Karpas-422 (cell line): ENCODE measurements at regions not wholly inside any gene's neighbourhood (a gene's known extent, or its start where the extent isn't known, plus 50 kb on each side); places are given as distances from the start of the nearest gene placed in this dataset.
A peak's percentile ranks its signal among the peaks of the same experiment; 100 is the strongest.

ENCODE experiments used
- DNase-seq: peaks from one replicate; pipeline ENCODE4 v3.0.0-alpha.2; 2015
- H2AFZ ChIP-seq: fragments of 200-600 bp; sonication (generic); 2 replicates; pipeline ENCODE4 v1.6.1; 2014; ENCODE audit warnings: antibody characterized with exemption, low read length, mixed read lengths
- H3K27ac ChIP-seq: fragments of 200-600 bp; sonication (generic); 2 replicates; pipeline ENCODE4 v1.5.1; 2014; ENCODE audit warnings: mild to moderate bottlenecking, low read length, moderate library complexity
- H3K27me3 ChIP-seq: fragments of 200-600 bp; sonication (generic); 2 replicates; pipeline ENCODE4 v1.6.1; 2014; ENCODE audit warnings: low read length, mixed read lengths
- H3K36me3 ChIP-seq: fragments of 200-600 bp; sonication (generic); 2 replicates; pipeline ENCODE4 v1.6.1; 2014; ENCODE audit warnings: low read length, mixed read lengths; ENCODE audit not compliant: insufficient read depth
- H3K4me1 ChIP-seq: fragments of 200-600 bp; sonication (generic); 2 replicates; pipeline ENCODE4 v1.6.1; 2014; ENCODE audit warnings: mild to moderate bottlenecking, low read length, mixed read lengths
- H3K4me2 ChIP-seq: fragments of 200-600 bp; sonication (generic); 2 replicates; pipeline ENCODE4 v1.6.1; 2014; ENCODE audit warnings: low read length, low read depth, mild to moderate bottlenecking; ENCODE audit not compliant: poor library complexity, severe bottlenecking
- H3K4me3 ChIP-seq: fragments of 200-600 bp; sonication (generic); 2 replicates; pipeline ENCODE4 v1.5.1; 2014; ENCODE audit warnings: mild to moderate bottlenecking, antibody characterized with exemption, low read length, mixed read lengths
- H3K79me2 ChIP-seq: fragments of 200-600 bp; sonication (generic); 2 replicates; pipeline ENCODE4 v1.6.1; 2014; ENCODE audit warnings: mild to moderate bottlenecking, low read length, mixed read lengths
- H3K9ac ChIP-seq: fragments of 200-600 bp; sonication (generic); 2 replicates; pipeline ENCODE4 v1.6.0; 2014; ENCODE audit warnings: low read length
- H3K9me2 ChIP-seq: fragments of 200-600 bp; sonication (generic), shearing (Covaris generic); replicated peaks from 2 replicates; pipeline ENCODE4 v1.6.0; 2014; ENCODE audit warnings: mild to moderate bottlenecking, low read length, moderate library complexity; ENCODE audit not compliant: insufficient read depth
- H3K9me3 ChIP-seq: fragments of 300-700, 200-600 bp; sonication (generic); 2 replicates; pipeline ENCODE4 v1.6.1; 2014; ENCODE audit warnings: low read length, mixed read lengths
- H4K20me1 ChIP-seq: fragments of 200-600 bp; sonication (generic); 2 replicates; pipeline ENCODE4 v1.6.1; 2014; ENCODE audit warnings: mild to moderate bottlenecking, antibody characterized with exemption, low read length, low read depth; ENCODE audit not compliant: insufficient read depth

DNA sequence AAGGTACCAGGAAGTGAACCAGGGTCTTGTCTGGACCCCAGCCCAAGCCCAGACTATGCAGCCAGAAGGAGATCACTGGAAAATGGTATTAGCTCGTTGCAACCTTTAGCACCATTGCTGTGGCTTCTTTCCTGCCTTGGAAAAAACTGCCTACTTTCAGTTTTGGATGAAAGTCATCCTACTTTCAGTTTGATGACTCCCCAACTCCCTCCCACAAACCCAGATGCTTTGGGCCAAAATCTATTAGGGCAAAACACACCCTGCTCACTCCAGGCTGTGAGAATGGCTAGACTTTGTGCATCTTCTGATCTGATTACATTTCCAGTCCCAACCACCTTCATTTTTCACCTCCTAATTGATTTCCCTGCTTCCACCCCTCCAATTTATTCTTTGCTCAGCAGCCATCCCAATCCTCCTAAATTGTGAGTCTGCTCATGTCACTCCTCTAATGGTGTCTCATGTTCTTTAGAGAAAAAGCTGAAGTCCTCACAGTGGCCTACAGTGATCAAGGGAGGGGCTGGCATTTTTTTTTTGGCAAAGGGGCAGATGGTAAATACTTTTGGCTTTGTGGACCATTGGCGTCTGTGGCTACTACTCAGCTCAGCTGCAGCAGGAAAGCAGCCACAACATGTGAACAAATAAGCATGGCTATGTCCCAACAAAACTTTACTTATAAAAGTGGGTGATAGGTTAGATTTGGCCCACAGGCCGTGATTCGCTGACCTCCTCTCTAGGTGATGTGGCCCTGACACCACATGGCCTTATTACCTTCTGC, 368.7 kb downstream of the SLC4A3 start:
- Histone ChIP-seq H3K4me2 (no peak overlapping the region), H3K79me2 (no peaks in the 10 kb centered on the region), H3K36me3 (no peaks in the 10 kb centered on the region), H2AFZ (no peak overlapping the region), H3K9me2 (no peaks in the 10 kb centered on the region), H3K9ac (no peak overlapping the region), H3K27ac (no peak overlapping the region), H4K20me1 (no peaks in the 10 kb centered on the region), H3K4me3 (no peak overlapping the region), H3K9me3 (no peaks in the 10 kb centered on the region), H3K4me1 (peaks cover 19% of the 10 kb centered on the region), H3K27me3 (no peaks in the 10 kb centered on the region)
- DNase-seq, result no peak

DNA sequence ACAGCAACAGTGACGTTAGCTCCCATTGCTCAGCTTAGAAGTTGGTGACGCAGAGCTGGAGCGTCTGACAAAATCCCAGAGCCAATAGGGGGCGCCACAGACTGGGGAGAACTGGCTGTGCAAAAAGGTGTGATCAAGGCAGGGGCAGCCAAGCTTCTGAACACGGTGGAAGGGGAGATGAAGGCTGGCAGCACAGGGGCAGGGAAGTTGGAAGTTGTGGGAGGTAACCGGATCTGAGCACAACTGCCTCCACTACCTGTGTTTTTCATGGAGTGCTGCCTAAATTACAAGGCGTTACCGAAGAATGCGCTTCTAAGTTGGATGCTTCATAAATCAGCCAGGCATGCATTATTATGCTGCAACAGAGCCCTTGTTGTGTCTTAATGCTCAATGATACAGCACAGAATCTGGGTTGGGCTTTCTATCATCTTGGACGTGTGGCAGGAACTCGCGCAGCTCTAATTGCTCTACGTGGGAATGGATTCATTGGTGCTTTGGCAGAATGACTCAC, 370.0 kb downstream of the SLC4A3 start:
- Histone ChIP-seq H3K4me1 (peaks cover 10% of the 10 kb centered on the region), H3K36me3 (no peaks in the 10 kb centered on the region), H3K79me2 (no peaks in the 10 kb centered on the region), H3K9me3 (no peaks in the 10 kb centered on the region), H3K9me2 (no peaks in the 10 kb centered on the region), H4K20me1 (no peaks in the 10 kb centered on the region), H3K27me3 (no peaks in the 10 kb centered on the region), H3K27ac (no peak overlapping the region), H3K4me2 (no peak overlapping the region), H3K9ac (no peak overlapping the region), H3K4me3 (no peak overlapping the region), H2AFZ (no peak overlapping the region)
- DNase-seq, result peak; percentile 88

DNA sequence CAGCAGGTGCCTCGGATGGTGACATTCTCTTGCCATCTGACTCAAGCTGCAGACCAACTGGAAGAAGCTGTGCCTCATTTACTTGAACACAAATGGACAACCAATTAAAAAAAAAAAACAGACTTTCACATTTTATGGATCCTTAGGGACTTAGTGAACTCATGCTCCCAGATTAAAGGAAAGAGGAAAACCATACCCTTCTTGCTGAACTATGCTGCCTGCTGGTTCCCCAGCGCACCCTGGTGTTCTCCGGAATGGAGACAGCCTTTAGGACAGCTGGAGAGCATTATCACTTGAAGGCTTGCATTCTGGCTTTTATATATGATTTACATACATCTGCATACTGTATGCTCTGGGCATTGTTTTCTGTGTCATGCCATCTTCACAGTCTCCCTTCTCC, 370.7 kb downstream of the SLC4A3 start:
- no peak for DNase-seq
- H3K27ac ChIP-seq, result no peak overlapping the region
- H3K27me3 ChIP-seq, result no peaks in the 10 kb centered on the region
- H3K9me3 ChIP-seq, result no peaks in the 10 kb centered on the region
- peaks cover 3% of the 10 kb centered on the region for H3K4me1 ChIP-seq
- H3K4me2 ChIP-seq, result no peak overlapping the region
- H3K9ac ChIP-seq, result no peak overlapping the region
- H3K79me2 ChIP-seq, result no peaks in the 10 kb centered on the region
- no peak overlapping the region for H2AFZ ChIP-seq
- no peak overlapping the region for H3K4me3 ChIP-seq
- no peaks in the 10 kb centered on the region for H3K36me3 ChIP-seq
- no peaks in the 10 kb centered on the region for H3K9me2 ChIP-seq
- H4K20me1 ChIP-seq, result no peaks in the 10 kb centered on the region

DNA sequence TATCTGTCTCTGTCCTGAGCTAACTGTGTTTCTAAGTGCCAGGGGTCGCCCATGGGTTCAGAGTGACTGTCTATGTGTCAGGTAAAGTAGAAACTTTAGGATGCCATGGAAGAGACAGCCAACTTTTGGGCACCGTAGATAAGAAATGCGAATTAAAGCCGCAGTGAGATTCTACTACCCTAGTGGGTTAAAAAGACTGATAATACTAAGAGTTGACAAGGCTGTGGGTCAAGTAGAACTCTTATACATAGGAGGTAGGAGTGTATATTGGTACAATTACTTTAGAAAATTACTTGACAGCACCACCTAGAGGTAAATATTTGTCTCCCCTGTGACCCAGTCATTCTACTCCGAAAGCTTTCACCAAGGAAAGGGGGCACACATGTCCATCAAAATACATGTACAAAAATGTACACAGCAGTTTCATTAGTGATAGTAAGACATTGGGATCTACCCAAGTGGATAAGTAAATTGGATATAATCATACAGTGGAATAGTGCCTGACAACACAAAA, 371.3 kb downstream of the SLC4A3 start:
- H3K27me3 ChIP-seq, result no peaks in the 10 kb centered on the region
- no peak overlapping the region for H3K27ac ChIP-seq
- no peaks in the 10 kb centered on the region for H3K36me3 ChIP-seq
- no peak overlapping the region for H3K4me3 ChIP-seq
- DNase-seq, result peak; percentile 51
- H3K9me3 ChIP-seq, result no peaks in the 10 kb centered on the region
- H3K4me1 ChIP-seq, result no peaks in the 10 kb centered on the region
- no peak overlapping the region for H3K4me2 ChIP-seq
- no peaks in the 10 kb centered on the region for H3K9me2 ChIP-seq
- no peaks in the 10 kb centered on the region for H3K79me2 ChIP-seq
- no peaks in the 10 kb centered on the region for H4K20me1 ChIP-seq
- no peak overlapping the region for H3K9ac ChIP-seq
- H2AFZ ChIP-seq, result no peak overlapping the region

DNA sequence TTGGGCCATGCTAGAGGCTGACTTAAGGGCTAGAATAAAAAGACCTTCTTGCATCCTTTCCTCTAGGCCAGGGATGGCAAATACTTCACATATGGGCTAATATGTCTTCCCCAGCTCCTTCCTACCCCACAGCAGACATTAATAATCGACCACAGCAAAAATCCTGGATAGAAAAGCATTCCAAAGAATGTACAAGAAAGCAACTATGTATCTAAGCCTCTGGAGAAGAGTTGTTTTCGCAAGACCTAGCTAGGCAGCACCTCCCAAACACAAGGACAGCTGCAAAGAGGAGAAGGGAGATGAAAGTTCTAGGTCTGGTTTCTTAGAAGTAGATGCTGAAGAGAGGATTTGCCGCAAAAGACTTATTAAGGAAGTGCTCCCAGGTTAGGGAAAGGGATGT, 372.6 kb downstream of the SLC4A3 start:
- no peaks in the 10 kb centered on the region for H3K9me3 ChIP-seq
- H4K20me1 ChIP-seq, result no peaks in the 10 kb centered on the region
- no peak overlapping the region for H3K4me2 ChIP-seq
- no peaks in the 10 kb centered on the region for H3K36me3 ChIP-seq
- no peak overlapping the region for H3K9ac ChIP-seq
- no peak overlapping the region for H3K4me3 ChIP-seq
- H3K27ac ChIP-seq, result no peak overlapping the region
- no peak overlapping the region for H2AFZ ChIP-seq
- no peaks in the 10 kb centered on the region for H3K9me2 ChIP-seq
- no peaks in the 10 kb centered on the region for H3K79me2 ChIP-seq
- no peak for DNase-seq
- no peaks in the 10 kb centered on the region for H3K27me3 ChIP-seq
- H3K4me1 ChIP-seq, result no peaks in the 10 kb centered on the region

DNA sequence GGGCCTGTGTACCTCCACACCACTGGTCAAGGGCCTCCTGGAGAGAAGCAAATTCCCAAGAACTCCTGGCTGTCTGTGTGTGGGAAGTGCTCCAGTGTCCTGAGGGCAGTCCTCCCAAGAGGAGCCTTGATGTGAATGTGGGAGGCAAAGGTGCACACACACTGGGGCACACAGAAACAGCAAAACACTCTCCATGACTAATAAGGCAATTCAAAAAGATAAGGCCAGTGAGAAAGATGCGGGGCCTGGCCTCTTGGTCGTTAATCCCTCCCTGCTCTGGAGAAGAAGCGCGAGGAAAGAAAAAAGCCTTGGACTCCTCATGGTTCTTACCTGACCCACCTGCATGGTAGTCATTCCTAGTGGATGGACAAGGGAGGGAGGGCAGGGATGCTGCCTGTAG, 373.2 kb downstream of the SLC4A3 start:
- H4K20me1 ChIP-seq, result no peaks in the 10 kb centered on the region
- no peak for DNase-seq
- H3K27ac ChIP-seq, result no peak overlapping the region
- no peaks in the 10 kb centered on the region for H3K27me3 ChIP-seq
- H3K4me1 ChIP-seq, result no peaks in the 10 kb centered on the region
- H3K4me3 ChIP-seq, result no peak overlapping the region
- no peak overlapping the region for H2AFZ ChIP-seq
- no peaks in the 10 kb centered on the region for H3K9me3 ChIP-seq
- H3K79me2 ChIP-seq, result no peaks in the 10 kb centered on the region
- no peaks in the 10 kb centered on the region for H3K36me3 ChIP-seq
- H3K4me2 ChIP-seq, result no peak overlapping the region
- no peak overlapping the region for H3K9ac ChIP-seq
- no peaks in the 10 kb centered on the region for H3K9me2 ChIP-seq

DNA sequence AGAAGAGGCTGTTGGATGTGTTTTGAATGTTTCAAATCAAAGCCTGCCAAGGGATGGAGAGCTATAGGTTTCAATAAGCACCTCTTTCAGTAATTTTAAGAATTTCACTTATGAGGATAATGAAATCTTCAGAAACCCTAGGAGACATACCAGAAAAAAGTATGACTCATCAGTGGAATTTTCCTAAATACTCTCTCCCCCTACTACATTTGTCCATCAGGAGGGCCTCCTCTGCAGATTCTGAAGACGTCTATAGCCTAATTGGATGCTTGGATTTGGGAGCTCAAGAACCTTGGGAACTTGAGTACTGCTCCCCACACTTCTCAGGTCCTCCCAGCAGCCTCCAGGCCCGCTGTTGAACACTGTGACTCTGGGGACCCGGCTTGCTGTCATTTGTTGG, 374.3 kb downstream of the SLC4A3 start:
- Histone ChIP-seq H3K27ac (no peak overlapping the region), H2AFZ (no peak overlapping the region), H3K27me3 (no peaks in the 10 kb centered on the region), H3K9me2 (no peaks in the 10 kb centered on the region), H3K79me2 (no peaks in the 10 kb centered on the region), H3K9ac (no peak overlapping the region), H4K20me1 (no peaks in the 10 kb centered on the region), H3K9me3 (no peaks in the 10 kb centered on the region), H3K4me3 (no peak overlapping the region), H3K36me3 (no peaks in the 10 kb centered on the region), H3K4me1 (no peaks in the 10 kb centered on the region), H3K4me2 (no peak overlapping the region)
- DNase-seq, result no peak

DNA sequence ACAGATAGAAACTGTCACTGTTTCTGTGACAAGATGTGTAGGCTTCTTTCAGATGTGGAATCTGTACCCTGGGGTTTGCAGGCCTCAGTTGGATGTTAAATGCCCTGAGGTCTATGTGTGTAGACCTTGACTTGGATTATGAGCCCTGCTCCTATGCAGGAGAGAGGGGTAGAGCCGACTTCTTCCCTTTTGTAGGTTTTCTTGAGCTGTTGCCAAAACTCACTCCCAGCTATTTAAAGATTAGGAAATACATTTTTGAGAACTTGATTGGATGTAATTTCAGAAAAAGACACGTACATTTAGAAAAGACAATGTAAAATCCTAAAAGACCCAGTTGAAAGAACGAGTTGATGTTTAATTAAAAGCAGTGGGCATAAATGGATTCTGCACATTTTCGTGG, 374.8 kb downstream of the SLC4A3 start:
- H3K27ac ChIP-seq, result no peak overlapping the region
- no peaks in the 10 kb centered on the region for H3K36me3 ChIP-seq
- H3K9me2 ChIP-seq, result no peaks in the 10 kb centered on the region
- DNase-seq, result no peak
- no peaks in the 10 kb centered on the region for H4K20me1 ChIP-seq
- no peak overlapping the region for H2AFZ ChIP-seq
- no peaks in the 10 kb centered on the region for H3K9me3 ChIP-seq
- no peaks in the 10 kb centered on the region for H3K4me1 ChIP-seq
- no peak overlapping the region for H3K4me3 ChIP-seq
- no peak overlapping the region for H3K4me2 ChIP-seq
- no peak overlapping the region for H3K9ac ChIP-seq
- H3K27me3 ChIP-seq, result no peaks in the 10 kb centered on the region
- no peaks in the 10 kb centered on the region for H3K79me2 ChIP-seq
